Trophoblast cell (in vitro differentiated cells and primary cell): ENCODE measurements at regions not wholly inside any gene's neighbourhood (a gene's known extent, or its start where the extent isn't known, plus 50 kb on each side); places are given as distances from the start of the nearest gene placed in this dataset.

Source experiments
- DNase-seq, 2 donors: peaks; one replicate each; pipeline ENCODE4 v3.0.0-alpha.2; 2016
- H2AFZ ChIP-seq: 2 replicates; pipeline ENCODE4 v1.6.1; 2013; ENCODE audit warnings: low read length, moderate library complexity, mild to moderate bottlenecking; ENCODE audit not compliant: insufficient read depth, poor library complexity
- H2AK5ac ChIP-seq: 2 replicates; pipeline ENCODE4 v1.6.1; 2013; ENCODE audit warnings: mild to moderate bottlenecking, low read length
- H2BK120ac ChIP-seq: 2 replicates; pipeline ENCODE4 v1.6.1; 2013; ENCODE audit warnings: low read length, mild to moderate bottlenecking, moderate library complexity; ENCODE audit not compliant: insufficient read depth, poor library complexity
- H2BK12ac ChIP-seq: 2 replicates; pipeline ENCODE4 v1.6.1; 2013; ENCODE audit warnings: mild to moderate bottlenecking, low read length, moderate library complexity
- H2BK5ac ChIP-seq: 2 replicates; pipeline ENCODE4 v1.6.1; 2013; ENCODE audit warnings: low read length, low read depth, moderate library complexity, mild to moderate bottlenecking; ENCODE audit not compliant: poor library complexity
- H3K14ac ChIP-seq: 2 replicates; pipeline ENCODE4 v1.6.1; 2013; ENCODE audit warnings: mild to moderate bottlenecking, low read length
- H3K18ac ChIP-seq: 2 replicates; pipeline ENCODE4 v1.6.1; 2013; ENCODE audit warnings: mild to moderate bottlenecking, low read length
- H3K23ac ChIP-seq: 2 replicates; pipeline ENCODE4 v1.6.1; 2013; ENCODE audit warnings: low read length
- H3K27ac ChIP-seq: 2 replicates; pipeline ENCODE4 v1.5.1; 2013; ENCODE audit warnings: low read depth, mild to moderate bottlenecking, inconsistent platforms, low read length, moderate library complexity
- H3K27me3 ChIP-seq: 2 replicates; pipeline ENCODE4 v1.6.1; 2013; ENCODE audit warnings: inconsistent platforms, mild to moderate bottlenecking, low read length, moderate library complexity; ENCODE audit not compliant: insufficient read depth
- H3K36me3 ChIP-seq, 2 experiments: 1 replicate in 1 of 2; 2 replicates in 1 of 2; pipeline ENCODE4 v1.6.1; 2013; ENCODE audit warnings: low read length in 2 of 2, mild to moderate bottlenecking in 2 of 2, moderate library complexity in 1 of 2; ENCODE audit not compliant: insufficient read depth in 2 of 2, control insufficient read depth in 1 of 2
- H3K4ac ChIP-seq: 2 replicates; pipeline ENCODE4 v1.6.1; 2013; ENCODE audit warnings: low read depth, mild to moderate bottlenecking, low read length, moderate library complexity
- H3K4me1 ChIP-seq, 2 experiments: 1 replicate in 1 of 2; 2 replicates in 1 of 2; pipeline ENCODE4 v1.6.1; 2013; ENCODE audit warnings: low read length in 2 of 2, mild to moderate bottlenecking in 2 of 2, moderate library complexity in 1 of 2; ENCODE audit not compliant: insufficient read depth in 2 of 2, control insufficient read depth in 1 of 2
- H3K4me2 ChIP-seq: 2 replicates; pipeline ENCODE4 v1.6.1; 2013; ENCODE audit warnings: inconsistent platforms, mild to moderate bottlenecking, low read length, moderate library complexity
- H3K4me3 ChIP-seq: 2 replicates; pipeline ENCODE4 v1.5.1; 2013; ENCODE audit warnings: mild to moderate bottlenecking, low read depth, low read length, inconsistent platforms
- H3K79me1 ChIP-seq: one replicate; pipeline ENCODE4 v1.6.1; 2013; ENCODE audit warnings: low read length
- H3K79me2 ChIP-seq: 2 replicates; pipeline ENCODE4 v1.6.1; 2013; ENCODE audit warnings: low read length, mild to moderate bottlenecking; ENCODE audit not compliant: control insufficient read depth, insufficient read depth, poor library complexity
- H3K9ac ChIP-seq: 2 replicates; pipeline ENCODE4 v1.6.1; 2013; ENCODE audit warnings: mild to moderate bottlenecking, low read length
- H3K9me3 ChIP-seq: 2 replicates; pipeline ENCODE4 v1.6.1; 2013; ENCODE audit warnings: low read depth, mild to moderate bottlenecking, control low read depth, inconsistent platforms, low read length; ENCODE audit not compliant: insufficient read depth
- H4K12ac ChIP-seq: 2 replicates; pipeline ENCODE4 v1.6.1; 2013; ENCODE audit warnings: low read depth, mild to moderate bottlenecking, low read length, moderate library complexity
- H4K8ac ChIP-seq: 2 replicates; pipeline ENCODE4 v1.6.1; 2013; ENCODE audit warnings: low read depth, mild to moderate bottlenecking, low read length, moderate library complexity
- H4K91ac ChIP-seq: one replicate; pipeline ENCODE4 v1.6.1; 2013; ENCODE audit warnings: low read depth, mild to moderate bottlenecking, low read length, moderate library complexity
- WGBS: extraction: QIAGEN DNeasy Blood & Tissue Kit; methylation state at CpG from one replicate; pipeline ENCODE4 v1.1.7; 2013; ENCODE audit warnings: missing lambda C conversion rate; ENCODE audit not compliant: insufficient read length, insufficient coverage; ENCODE audit errors: extremely low coverage; 5-methylcytosine and 5-hydroxymethylcytosine counted together

DNA sequence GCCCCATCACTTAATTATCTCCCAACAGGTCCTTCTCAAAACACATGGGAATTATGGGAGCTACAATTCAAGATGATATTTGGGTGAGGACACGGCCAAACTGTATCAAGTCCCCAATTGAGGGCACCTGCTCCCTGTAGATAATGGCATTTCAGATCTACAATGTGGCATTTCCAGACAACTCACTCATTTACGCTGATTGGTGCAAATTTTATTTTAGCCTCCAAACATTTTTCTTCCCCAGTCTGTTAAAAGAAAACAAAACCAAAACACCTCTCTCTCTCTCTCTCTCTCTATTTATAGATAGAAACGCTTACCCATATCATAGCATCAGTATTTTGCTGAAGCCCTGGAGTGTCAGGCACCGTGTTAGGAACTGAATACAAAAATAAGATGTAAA, 148.7 kb upstream of the KLF6 start:
- no peak overlapping the region for H2BK12ac ChIP-seq
- WGBS, result no CpG with 5 or more reads among the region's 4 CpGs
- H2AFZ ChIP-seq, result no peak overlapping the region
- H3K9ac ChIP-seq, result no peak overlapping the region
- H3K79me1 ChIP-seq, result no peaks in the 10 kb centered on the region
- no peaks in the 10 kb centered on the region for H3K27me3 ChIP-seq
- H4K91ac ChIP-seq, result no peak overlapping the region
- H2BK120ac ChIP-seq, result no peak overlapping the region
- no peaks in the 10 kb centered on the region for H3K9me3 ChIP-seq
- no peak overlapping the region for H3K23ac ChIP-seq
- no peak overlapping the region for H2BK5ac ChIP-seq
- no peak overlapping the region for H3K4me3 ChIP-seq
- H4K12ac ChIP-seq, result no peak overlapping the region
- no peak overlapping the region for H3K27ac ChIP-seq
- H3K79me2 ChIP-seq, result no peaks in the 10 kb centered on the region
- no peak overlapping the region for H3K18ac ChIP-seq
- H3K4me1 ChIP-seq, result no peaks in the 10 kb centered on the region
- H3K14ac ChIP-seq, result no peak overlapping the region
- no peak for DNase-seq
- H3K36me3 ChIP-seq, result no peaks in the 10 kb centered on the region
- H3K4ac ChIP-seq, result no peak overlapping the region
- H2AK5ac ChIP-seq, result no peak overlapping the region
- H4K8ac ChIP-seq, result no peak overlapping the region
- H3K4me2 ChIP-seq, result no peak overlapping the region

- no peak overlapping the region for H3K27ac ChIP-seq
- no peak overlapping the region for H3K9ac ChIP-seq
- H3K4me2 ChIP-seq, result no peak overlapping the region
- no peak overlapping the region for H3K23ac ChIP-seq
- no peak overlapping the region for H2BK5ac ChIP-seq
- H3K27me3 ChIP-seq, result no peaks in the 10 kb centered on the region
- DNase-seq, result no peak
- no peak overlapping the region for H2BK120ac ChIP-seq
- no peaks in the 10 kb centered on the region for H3K9me3 ChIP-seq
- no peaks in the 10 kb centered on the region for H3K4me1 ChIP-seq
- H2AFZ ChIP-seq, result no peak overlapping the region
- WGBS, result no CpG with 5 or more reads among the region's 15 CpGs
- H2AK5ac ChIP-seq, result no peak overlapping the region
- no peaks in the 10 kb centered on the region for H3K79me1 ChIP-seq
- no peak overlapping the region for H3K14ac ChIP-seq
- H3K4ac ChIP-seq, result no peak overlapping the region
- no peak overlapping the region for H4K8ac ChIP-seq
- H3K18ac ChIP-seq, result no peak overlapping the region
- no peaks in the 10 kb centered on the region for H3K36me3 ChIP-seq
- H4K91ac ChIP-seq, result no peak overlapping the region
- no peak overlapping the region for H2BK12ac ChIP-seq
- H3K79me2 ChIP-seq, result no peaks in the 10 kb centered on the region
- H3K4me3 ChIP-seq, result no peak overlapping the region
- no peak overlapping the region for H4K12ac ChIP-seq
Observed at GRCh38 chr10:3932597-3933375, 147.8 kb upstream of the KLF6 start.

GRCh38 chr10:3931901-3932300, 146.9 kb upstream of the KLF6 start:
- Histone ChIP-seq H3K9me3 (no peaks in the 10 kb centered on the region), H3K27me3 (no peaks in the 10 kb centered on the region), H2AK5ac (no peak overlapping the region), H3K4me3 (no peak overlapping the region), H3K27ac (no peak overlapping the region), H4K8ac (no peak overlapping the region), H3K4me2 (no peak overlapping the region), H2BK120ac (no peak overlapping the region), H4K12ac (no peak overlapping the region), H3K18ac (no peak overlapping the region), H3K4me1 (no peaks in the 10 kb centered on the region), H3K79me1 (no peaks in the 10 kb centered on the region), H3K9ac (no peak overlapping the region), H3K79me2 (no peaks in the 10 kb centered on the region), H3K14ac (no peak overlapping the region), H2BK5ac (no peak overlapping the region), H2AFZ (no peak overlapping the region), H4K91ac (no peak overlapping the region), H2BK12ac (no peak overlapping the region), H3K23ac (no peak overlapping the region), H3K4ac (no peak overlapping the region), H3K36me3 (no peaks in the 10 kb centered on the region)
- WGBS, result no CpG with 5 or more reads among the region's 7 CpGs
- no peak for DNase-seq

GRCh38 chr10:3931224-3931623, 146.2 kb upstream of the KLF6 start:
- no peak for DNase-seq
- Histone ChIP-seq H3K27me3 (no peaks in the 10 kb centered on the region), H3K36me3 (no peaks in the 10 kb centered on the region), H4K12ac (no peak overlapping the region), H3K9ac (no peak overlapping the region), H2BK120ac (no peak overlapping the region), H3K9me3 (no peaks in the 10 kb centered on the region), H3K27ac (no peak overlapping the region), H2BK12ac (no peak overlapping the region), H2BK5ac (no peak overlapping the region), H3K4me2 (no peak overlapping the region), H3K79me1 (no peaks in the 10 kb centered on the region), H2AK5ac (no peak overlapping the region), H2AFZ (no peak overlapping the region), H3K23ac (no peak overlapping the region), H4K91ac (no peak overlapping the region), H4K8ac (no peak overlapping the region), H3K4ac (no peak overlapping the region), H3K4me1 (no peaks in the 10 kb centered on the region), H3K18ac (no peak overlapping the region), H3K4me3 (no peak overlapping the region), H3K79me2 (no peaks in the 10 kb centered on the region), H3K14ac (no peak overlapping the region)
- no CpG with 5 or more reads among the region's 6 CpGs for WGBS
